AG08396 (cell line): ENCODE measurements at regions not wholly inside any gene's neighbourhood (a gene's known extent, or its start where the extent isn't known, plus 50 kb on each side); places are given as distances from the start of the nearest gene placed in this dataset.
"Not testable (repeated sequence)": the region's sequence is repeated elsewhere in the genome, so short reads cannot be mapped to it uniquely, and the experiment has no call there.

ENCODE experiments used
- DNase-seq: peaks from one replicate; pipeline ENCODE4 v3.0.0; 2012; ENCODE audit warnings: low spot score, mixed read lengths

GRCh38 chr6:8830794-8831193 is 395.4 kb upstream of the SLC35B3 start:
- no peak for DNase-seq

- DNase-seq = no peak
Measured at GRCh38 chr6:8829796-8830195, 394.5 kb upstream of the SLC35B3 start.

- DNase-seq = no peak
Measured at GRCh38 chr6:8829296-8829695, 394.0 kb upstream of the SLC35B3 start.

DNA sequence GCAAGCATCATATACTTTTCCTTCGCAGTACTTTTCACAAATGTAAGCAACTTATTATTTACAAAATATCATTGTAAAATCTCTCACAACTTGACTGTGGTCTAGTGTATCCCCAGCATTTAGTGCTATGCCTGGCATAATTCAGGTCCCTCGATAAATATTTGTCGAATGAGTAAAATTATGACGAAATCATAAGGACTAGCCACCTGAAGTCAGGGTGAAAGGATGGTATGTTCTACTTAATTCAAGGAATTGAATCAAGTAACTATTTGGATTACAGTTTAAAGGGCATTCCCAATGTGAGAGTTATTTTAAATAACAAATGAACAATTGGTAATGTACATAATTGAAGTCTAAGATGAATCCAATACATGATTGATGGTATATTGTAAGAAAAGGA is 393.0 kb upstream of the SLC35B3 start:
- no peak for DNase-seq

DNA sequence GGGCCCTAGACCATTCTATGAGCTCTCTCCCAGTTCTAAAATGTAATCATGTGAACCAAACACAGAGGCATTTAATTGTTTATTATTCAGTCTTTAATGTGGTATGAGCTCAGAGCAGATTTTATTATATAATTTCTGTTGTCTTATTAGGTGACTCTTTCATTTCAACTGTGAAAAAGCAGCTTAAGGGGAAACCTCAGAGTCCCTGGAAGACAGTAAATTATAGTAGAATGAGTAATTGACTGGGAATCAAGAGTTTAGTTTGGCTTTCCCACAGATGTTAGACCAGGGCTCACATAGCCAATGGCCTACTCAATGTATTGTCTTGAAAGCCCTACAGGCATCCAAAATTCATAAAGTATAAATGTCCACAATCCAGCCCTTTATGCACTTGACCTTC is 390.4 kb upstream of the SLC35B3 start:
- DNase-seq = no peak

GRCh38 chr6:8821981-8822381 is 386.6 kb upstream of the SLC35B3 start:
- DNase-seq = no peak

- no peak for DNase-seq
Measured at GRCh38 chr6:8820313-8820712, 385.0 kb upstream of the SLC35B3 start.

DNA sequence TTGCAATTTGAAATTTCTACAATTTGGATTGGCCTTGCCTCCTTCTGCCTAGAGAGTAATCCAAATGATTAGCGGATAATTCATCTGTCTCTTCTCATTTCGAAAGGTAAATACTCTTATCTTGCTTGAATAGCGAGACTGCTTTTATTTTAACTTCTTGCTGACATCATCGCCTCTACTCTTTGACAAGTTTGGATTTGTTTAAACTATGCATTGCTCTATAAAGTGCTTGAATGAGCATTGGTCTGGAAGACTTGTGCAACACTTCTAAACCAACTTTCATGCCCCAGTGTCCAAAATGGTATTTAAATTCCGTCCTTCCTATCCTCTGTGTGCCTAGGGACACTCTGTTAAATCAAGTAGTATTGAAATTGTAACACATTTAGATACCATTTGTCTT is 384.1 kb upstream of the SLC35B3 start:
- no peak for DNase-seq

DNA sequence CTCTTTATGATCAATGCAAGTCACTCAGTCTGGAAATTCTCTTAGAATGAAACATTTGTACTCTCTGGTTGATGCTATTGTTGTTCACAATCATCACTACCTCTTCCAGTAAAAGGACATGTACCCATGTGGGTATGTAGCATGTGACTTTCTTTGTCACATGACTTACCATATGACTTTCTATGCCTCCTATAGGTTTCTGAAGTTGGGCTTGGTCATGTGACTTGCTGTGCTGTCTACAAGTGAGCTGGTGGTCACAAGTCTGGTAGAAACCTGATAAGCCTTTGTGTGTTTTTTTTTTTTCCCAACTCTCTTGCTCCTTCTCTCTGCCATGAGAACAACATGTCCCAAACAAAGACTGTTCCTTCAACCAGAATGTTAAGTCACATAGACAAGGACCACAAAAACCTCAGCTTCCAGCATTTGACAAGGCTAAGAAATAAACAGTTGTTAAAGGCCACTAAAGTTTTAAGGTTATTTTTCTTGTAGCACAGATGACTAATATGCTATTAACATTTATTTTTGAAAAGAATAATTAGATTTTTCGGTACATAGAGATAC is 379.2 kb upstream of the SLC35B3 start:
- no peak for DNase-seq

DNA sequence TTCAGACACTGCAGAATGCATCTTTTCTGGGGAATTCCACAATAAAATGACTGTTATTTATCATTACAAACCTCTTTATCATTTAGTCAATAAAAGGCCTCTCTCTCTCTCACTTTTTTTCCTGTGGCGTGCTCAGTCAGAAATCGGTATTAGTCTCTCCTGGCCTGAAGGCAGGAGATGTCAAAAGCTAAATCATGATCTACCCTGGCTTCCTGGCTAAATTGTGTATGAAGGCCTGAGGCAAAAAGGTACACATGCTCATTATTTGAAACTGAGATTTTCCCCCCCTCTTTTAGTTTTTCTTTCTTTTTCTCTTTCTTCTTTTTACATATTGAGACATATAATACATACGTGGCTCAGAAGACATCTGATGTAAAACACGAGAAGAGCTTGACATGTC is 375.0 kb upstream of the SLC35B3 start:
- no peak for DNase-seq

DNA sequence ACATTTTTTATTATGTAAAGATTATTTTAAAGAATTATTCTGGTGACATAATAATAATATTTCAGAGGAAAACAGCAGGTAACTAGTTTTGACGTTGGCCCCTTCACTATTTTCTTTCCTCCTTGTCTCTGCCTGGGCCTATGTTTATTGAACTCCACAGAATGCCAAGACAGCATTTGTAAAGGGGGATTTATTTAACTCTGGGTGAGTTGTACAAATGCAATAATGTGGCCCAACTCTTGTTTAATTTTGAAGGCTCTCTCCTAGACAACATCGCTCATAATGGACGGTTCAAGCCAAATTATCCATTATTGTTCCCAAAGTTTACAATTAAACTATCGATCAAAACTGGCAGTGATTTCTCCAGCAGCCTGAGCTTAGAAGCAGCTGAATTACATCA is 374.3 kb upstream of the SLC35B3 start:
- no peak for DNase-seq

DNA sequence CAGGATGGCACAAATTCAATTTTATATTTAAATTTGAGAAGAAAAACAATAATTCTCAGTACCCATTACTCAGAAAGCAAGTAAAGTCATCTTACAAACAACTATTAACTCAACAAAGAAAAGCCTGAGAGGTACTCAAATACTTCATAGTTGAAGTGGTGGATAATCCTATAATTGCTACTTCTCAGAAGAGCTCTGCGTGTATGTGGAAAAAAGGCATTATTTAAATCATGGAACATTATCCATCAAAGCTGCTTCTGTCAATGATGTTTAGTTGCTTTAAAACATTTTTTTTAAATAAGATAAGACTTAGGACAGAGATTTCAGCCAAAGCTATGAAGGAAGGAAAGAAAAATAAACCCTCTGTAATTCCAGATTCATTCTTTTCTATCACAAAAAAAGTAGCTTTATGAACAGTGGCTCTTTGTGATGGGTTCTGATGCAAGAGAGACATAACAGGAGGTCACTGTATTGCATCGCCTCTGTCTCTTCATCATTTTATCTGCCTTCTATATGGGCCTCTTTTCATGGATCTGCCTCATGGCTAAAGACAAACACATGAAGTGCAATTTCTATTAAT is 367.9 kb upstream of the SLC35B3 start:
- DNase-seq = no peak

- DNase-seq = not testable (repeated sequence)
Measured at GRCh38 chr6:8802397-8802796, 367.1 kb upstream of the SLC35B3 start.

DNA sequence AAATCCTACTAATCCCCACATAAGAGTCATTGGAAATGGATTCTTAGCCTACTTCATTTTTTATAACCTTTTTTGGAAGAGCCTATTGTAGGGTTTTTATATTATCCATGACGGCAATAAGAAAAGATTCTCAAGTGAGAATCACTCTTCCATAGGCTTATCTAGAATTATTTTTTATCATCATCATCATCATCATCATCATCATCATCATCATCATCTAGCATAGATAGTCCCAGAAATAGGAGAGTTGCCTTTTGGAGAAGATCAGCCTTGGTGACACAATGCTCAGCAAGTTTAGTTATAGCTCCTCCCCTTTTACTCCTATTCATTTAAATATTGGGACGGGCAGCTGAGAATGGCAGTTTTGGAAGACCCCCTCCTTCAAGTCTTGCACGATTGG is 359.1 kb upstream of the SLC35B3 start:
- no peak for DNase-seq

DNA sequence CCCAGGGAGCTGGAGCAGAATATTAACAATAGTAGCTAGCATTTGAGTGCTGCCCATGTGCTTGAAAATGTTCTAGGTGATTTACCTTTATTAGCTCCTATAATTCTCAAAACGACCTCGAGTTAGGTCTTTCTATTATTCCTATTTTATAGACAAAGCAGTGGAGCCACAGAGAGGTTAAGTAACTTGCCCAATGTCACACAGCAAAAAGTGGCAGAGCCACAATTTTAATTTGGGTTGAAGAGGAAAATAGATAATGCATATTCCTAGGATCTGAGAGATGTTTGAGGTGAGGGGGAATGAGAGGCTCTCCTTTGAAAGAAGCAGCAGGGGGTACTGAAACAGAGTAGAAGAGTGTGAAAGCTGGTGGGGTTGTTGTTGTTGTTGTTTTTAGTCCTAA is 354.5 kb upstream of the SLC35B3 start:
- DNase-seq = no peak

DNA sequence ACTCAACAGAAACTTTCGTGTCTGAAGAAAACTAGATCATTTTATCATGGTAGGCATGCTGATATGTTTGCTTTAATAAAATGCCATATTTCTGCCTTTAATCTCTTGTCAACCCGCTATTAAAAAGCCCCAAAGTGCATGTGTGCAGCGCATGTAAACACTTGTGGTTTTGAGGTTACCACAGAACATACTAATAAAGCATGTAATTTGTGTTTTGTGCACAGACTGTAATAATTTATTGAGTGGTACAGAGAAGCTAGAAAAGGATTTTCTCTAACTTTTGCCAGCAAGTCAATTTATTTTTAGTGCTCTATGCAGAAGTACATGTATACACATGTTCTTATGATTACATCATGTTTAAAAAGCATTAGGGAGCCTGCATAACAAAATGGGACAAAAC is 349.9 kb upstream of the SLC35B3 start:
- DNase-seq = no peak

- no peak for DNase-seq
Measured at GRCh38 chr6:8783191-8783590, 347.8 kb upstream of the SLC35B3 start.

DNA sequence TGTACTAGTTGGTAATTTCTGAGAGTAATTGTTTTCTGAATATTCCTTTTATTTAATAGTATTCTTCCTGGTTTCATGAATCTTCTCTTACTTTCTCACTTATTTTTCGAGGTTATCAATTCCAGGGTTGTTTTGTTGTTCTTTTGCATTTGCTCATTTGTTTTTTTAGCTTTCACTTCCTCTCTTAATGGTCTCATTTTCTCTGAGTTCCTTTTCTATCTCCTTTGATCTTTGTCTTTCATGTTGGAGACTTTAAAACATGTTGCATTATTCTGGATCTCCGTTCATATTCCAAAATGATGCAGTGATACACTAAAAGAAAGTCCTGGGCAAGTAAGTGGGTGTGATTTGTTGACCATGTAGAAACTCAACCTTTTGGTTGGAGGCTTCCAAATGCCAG is 345.3 kb upstream of the SLC35B3 start:
- DNase-seq = no peak

- no peak for DNase-seq
Measured at GRCh38 chr6:8764733-8765132, 329.4 kb upstream of the SLC35B3 start.

GRCh38 chr6:8760951-8761350 is 325.6 kb upstream of the SLC35B3 start:
- no peak for DNase-seq

GRCh38 chr6:8758412-8758811 is 323.1 kb upstream of the SLC35B3 start:
- DNase-seq = no peak

- no peak for DNase-seq
Measured at GRCh38 chr6:8750627-8751026, 315.3 kb upstream of the SLC35B3 start.

DNA sequence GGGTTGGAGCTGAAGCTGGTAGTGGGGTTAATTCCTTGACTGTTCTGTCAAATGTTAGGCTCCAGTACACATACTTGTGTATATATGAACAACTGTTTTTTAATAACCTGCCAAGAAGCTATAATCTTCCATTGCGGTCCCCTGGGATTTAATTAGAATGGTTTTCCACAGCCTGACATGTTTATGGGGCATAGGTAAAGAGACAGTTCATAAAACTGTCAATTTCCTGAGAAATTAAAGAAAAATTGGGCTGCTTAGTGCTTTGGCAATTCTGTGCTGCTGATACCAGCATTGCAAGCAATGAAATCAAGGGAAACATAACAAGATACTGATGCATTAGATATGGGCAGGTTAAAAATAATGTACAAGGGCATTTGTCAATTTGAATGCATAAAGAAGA is 314.1 kb upstream of the SLC35B3 start:
- no peak for DNase-seq

DNA sequence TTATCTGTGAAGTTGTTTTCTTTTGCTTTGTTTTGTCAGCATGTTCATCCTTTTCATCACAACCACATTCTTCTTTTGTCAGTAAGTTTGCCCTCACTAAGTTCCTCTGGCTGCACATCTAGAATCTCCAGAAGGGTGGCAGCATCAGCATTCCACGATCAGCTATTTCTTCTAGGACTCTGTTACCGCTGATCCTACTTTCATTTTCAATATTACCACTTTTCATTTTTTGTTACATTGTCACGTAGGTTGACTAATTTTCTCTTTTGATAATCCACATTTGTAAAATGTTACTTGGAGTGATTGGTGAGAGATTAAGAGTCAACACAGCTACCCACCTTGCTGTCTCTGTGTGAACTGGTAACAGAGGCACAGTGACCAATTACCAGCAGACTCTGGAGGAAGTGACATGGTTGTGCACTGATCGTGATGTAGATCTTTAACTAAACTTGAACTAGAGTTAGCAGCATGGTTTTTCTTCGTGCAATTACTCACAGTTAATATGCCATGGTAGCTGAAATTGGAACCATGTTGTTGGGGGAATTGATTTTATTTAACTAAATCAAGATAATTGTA is 307.9 kb upstream of the SLC35B3 start:
- no peak for DNase-seq
